Activated naive CD4-positive, alpha-beta T cell treated with anti-CD3 and anti-CD28 coated beads for 36 hours (primary cell): ENCODE measurements at regions not wholly inside any gene's neighbourhood (a gene's known extent, or its start where the extent isn't known, plus 50 kb on each side); places are given as distances from the start of the nearest gene placed in this dataset.
"Not testable (repeated sequence)": the region's sequence is repeated elsewhere in the genome, so short reads cannot be mapped to it uniquely, and the experiment has no call there.

ENCODE experiments used
- CTCF ChIA-PET: fragments of 350-600 bp; sonication (Branson Sonifier 250); formaldehyde crosslinking; loops from one replicate; lab custom pipeline; 2021; ENCODE audit warnings: antibody characterized with exemption; lab: Charles Lee
- DNase-seq: peaks from one replicate; pipeline ENCODE4 v3.0.0-alpha.2; 2020
- H3K27ac Mint-ChIP-seq: one replicate; pipeline ENCODE4 v1.8.0; 2021; ENCODE audit warnings: mild to moderate bottlenecking, mixed read lengths
- H3K27me3 Mint-ChIP-seq: one replicate; pipeline ENCODE4 v1.8.0; 2021; ENCODE audit warnings: low read depth, mixed read lengths
- H3K36me3 Mint-ChIP-seq: one replicate; pipeline ENCODE4 v1.8.0; 2021; ENCODE audit warnings: low read depth, mixed read lengths
- H3K4me1 Mint-ChIP-seq: one replicate; pipeline ENCODE4 v1.8.0; 2021; ENCODE audit warnings: low read depth, mixed read lengths
- H3K4me3 Mint-ChIP-seq: one replicate; pipeline ENCODE4 v1.8.0; 2021; ENCODE audit warnings: mild to moderate bottlenecking, moderate library complexity, mixed read lengths
- H3K9me3 Mint-ChIP-seq: one replicate; pipeline ENCODE4 v1.8.0; 2021; ENCODE audit warnings: mixed read lengths
- intact Hi-C: fragments of 100-400 bp; cut with micrococcal nuclease; formaldehyde crosslinking; loops from one replicate; pipeline ENCODE4 v1.15.1; 2023

DNA sequence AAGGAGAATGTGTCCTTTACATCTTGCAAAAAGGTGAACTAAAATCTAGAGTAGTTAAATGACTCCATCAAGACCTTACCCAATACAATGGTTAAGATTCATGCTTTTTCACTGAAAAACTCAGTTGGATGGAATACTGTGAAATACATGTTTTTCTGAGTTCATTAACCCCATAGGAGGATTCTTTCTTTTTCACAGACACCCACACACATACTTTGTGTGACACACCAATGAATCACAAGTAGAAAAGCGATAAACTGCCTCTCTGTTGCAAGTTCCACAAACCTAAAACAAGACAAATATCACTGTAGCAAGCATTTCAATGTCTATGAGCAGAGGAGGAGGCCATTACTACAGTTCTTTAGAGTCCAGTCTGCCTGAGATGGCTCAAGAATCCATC lies 258.8 kb upstream of the CDH5 start:
- H3K4me1 Mint-ChIP-seq = no peaks in the 10 kb centered on the region
- H3K27ac Mint-ChIP-seq = no peak overlapping the region
- CTCF ChIA-PET = no interaction called here
- intact Hi-C loops = no loop called here
- H3K9me3 Mint-ChIP-seq = no peaks in the 10 kb centered on the region
- H3K4me3 Mint-ChIP-seq = no peak overlapping the region
- H3K36me3 Mint-ChIP-seq = no peaks in the 10 kb centered on the region
- no peaks in the 10 kb centered on the region for H3K27me3 Mint-ChIP-seq
- DNase-seq = no peak

DNA sequence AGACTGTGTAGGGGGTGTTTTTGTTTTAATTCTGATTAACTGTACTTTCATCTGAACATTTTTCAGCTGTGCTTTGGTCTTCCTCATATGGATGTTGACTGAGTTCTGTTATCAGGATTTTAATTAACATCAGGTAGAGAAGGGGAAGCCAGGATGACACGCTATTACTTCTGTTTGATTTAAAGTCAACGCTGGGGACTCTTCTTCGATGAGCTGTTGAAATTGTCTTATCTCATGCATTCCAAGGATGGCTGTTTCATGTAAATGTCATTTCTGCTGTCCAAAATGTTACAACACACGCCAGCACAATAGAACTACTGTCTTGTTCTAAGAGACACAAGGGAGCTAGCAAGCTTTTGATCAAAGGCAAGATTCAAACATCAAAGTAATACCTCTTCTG lies 263.3 kb upstream of the CDH5 start:
- intact Hi-C loops = no loop called here
- no peak overlapping the region for H3K4me3 Mint-ChIP-seq
- no peaks in the 10 kb centered on the region for H3K27me3 Mint-ChIP-seq
- no peaks in the 10 kb centered on the region for H3K9me3 Mint-ChIP-seq
- no peak overlapping the region for H3K27ac Mint-ChIP-seq
- no peaks in the 10 kb centered on the region for H3K4me1 Mint-ChIP-seq
- H3K36me3 Mint-ChIP-seq = no peaks in the 10 kb centered on the region
- CTCF ChIA-PET = no interaction called here
- no peak for DNase-seq

DNA sequence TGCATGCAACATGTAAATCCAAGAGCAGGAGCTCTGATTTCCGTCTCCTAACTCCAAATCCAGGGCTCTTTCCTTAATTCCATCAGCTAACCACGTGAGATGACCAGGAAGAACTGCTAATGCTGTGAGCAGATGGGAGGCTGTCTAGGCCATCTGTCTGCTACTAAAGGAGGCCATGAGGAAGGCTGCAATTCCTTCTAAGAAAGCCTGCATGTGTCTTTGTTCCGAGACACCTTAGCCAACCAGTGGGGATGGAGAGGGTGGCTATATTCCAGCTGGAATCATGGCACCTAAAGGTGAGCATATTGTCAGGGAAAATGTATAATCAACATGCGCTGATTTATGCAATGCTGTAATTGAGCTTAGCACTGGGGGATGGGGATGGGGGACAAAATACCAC lies 267.2 kb upstream of the CDH5 start:
- intact Hi-C loops = no loop called here
- no peaks in the 10 kb centered on the region for H3K36me3 Mint-ChIP-seq
- CTCF ChIA-PET = no interaction called here
- no peaks in the 10 kb centered on the region for H3K4me1 Mint-ChIP-seq
- H3K9me3 Mint-ChIP-seq = no peaks in the 10 kb centered on the region
- no peak overlapping the region for H3K27ac Mint-ChIP-seq
- DNase-seq = no peak
- no peak overlapping the region for H3K4me3 Mint-ChIP-seq
- H3K27me3 Mint-ChIP-seq = peaks cover 11% of the 10 kb centered on the region

DNA sequence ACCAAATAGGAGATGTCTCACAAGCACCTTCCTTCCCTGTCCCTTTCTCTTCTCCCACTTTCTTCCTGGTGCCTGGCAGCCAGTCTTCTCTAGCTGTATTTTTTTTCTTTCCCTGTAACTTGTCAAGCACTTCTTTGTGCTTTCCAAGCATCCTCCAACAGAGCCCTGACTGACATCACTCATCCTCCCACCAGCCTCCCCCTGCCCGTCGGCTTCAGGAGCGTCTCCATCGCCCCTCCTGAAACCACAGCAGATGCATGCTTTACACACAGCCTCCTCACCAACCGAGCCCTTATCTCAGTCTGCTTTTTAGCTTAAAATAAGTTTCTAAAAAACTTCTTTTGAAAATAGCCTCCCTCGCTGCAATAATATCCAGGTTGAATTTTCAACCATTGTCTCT lies 268.7 kb upstream of the CDH5 start:
- Mint-ChIP-seq H3K4me1 (no peaks in the 10 kb centered on the region), H3K27me3 (peaks cover 11% of the 10 kb centered on the region), H3K4me3 (no peak overlapping the region), H3K9me3 (no peaks in the 10 kb centered on the region), H3K27ac (no peak overlapping the region), H3K36me3 (no peaks in the 10 kb centered on the region)
- no peak for DNase-seq
- CTCF ChIA-PET = no interaction called here
- intact Hi-C loops = no loop called here

DNA sequence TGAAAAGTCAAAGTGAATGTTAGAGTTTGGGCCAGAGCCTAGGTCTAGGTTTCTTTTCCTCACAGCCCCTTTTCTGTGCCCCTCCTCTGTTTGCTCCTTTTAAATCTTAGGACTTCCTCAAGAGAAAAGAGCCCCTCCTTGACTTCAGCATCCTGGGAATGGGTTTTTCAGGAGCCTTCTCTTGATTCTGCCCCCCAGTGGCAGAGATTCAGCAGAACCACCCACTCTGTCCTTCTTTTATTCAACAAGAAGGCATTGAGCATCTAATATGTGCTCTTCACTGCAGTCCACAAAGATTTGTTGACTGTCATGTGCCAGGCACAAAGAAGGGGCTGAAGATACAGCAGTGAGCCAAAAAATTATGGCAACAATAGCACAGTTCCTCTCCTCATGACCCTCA lies 270.8 kb upstream of the CDH5 start:
- no peaks in the 10 kb centered on the region for H3K36me3 Mint-ChIP-seq

DNA sequence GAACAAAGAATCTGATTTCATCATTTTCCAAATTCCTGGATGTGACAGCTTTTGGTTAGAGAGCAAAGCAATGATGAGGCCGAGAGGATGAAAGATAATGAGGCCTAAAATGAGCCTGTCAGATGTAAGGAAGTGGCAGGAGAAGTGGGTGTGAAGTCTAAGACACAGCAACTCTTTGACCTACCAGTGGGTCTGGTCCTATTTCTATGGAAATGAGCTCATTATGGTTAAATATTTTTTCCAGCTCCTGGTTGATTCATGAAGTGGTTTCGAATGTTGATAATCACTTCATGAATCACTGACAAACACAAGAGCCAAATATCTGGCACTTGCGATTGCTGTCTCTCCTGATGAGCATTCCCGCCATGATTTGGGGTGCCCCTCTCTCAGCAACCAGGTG lies 273.3 kb upstream of the CDH5 start:
- CTCF ChIA-PET = no interaction called here
- Mint-ChIP-seq H3K27ac (no peak overlapping the region), H3K36me3 (no peaks in the 10 kb centered on the region), H3K4me3 (no peak overlapping the region), H3K4me1 (no peaks in the 10 kb centered on the region), H3K27me3 (peaks cover 11% of the 10 kb centered on the region), H3K9me3 (no peaks in the 10 kb centered on the region)
- intact Hi-C loops = no loop called here
- no peak for DNase-seq

More for the DNA sequence above, 270.8 kb upstream of the CDH5 start:
- H3K9me3 Mint-ChIP-seq = no peaks in the 10 kb centered on the region
- intact Hi-C loops = no loop called here
- no peaks in the 10 kb centered on the region for H3K4me1 Mint-ChIP-seq
- peaks cover 11% of the 10 kb centered on the region for H3K27me3 Mint-ChIP-seq
- CTCF ChIA-PET = no interaction called here
- no peak overlapping the region for H3K27ac Mint-ChIP-seq
- no peak for DNase-seq
- H3K4me3 Mint-ChIP-seq = no peak overlapping the region

DNA sequence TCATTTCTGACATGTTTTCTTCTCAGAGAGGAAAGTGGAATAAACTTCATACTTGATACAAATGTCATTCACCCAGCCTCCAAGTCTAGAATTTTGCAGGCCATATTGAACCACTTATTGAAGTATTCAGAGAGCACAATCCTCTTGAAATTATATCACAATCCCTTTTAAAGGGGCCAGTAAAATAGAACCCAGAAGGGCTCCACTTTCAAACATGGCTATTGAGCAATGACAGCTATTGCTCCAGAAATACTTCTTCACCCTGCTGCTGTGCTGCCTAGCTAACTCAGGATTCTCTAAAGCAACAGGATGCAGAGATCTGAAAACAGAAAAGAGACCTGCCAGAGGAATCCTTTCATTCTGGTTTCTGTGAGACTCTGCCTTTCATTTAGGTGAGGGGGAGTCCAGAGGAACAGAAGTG lies 275.0 kb upstream of the CDH5 start:
- H3K27ac Mint-ChIP-seq = no peak overlapping the region
- no peaks in the 10 kb centered on the region for H3K36me3 Mint-ChIP-seq
- H3K9me3 Mint-ChIP-seq = no peaks in the 10 kb centered on the region
- peaks cover 2% of the 10 kb centered on the region for H3K27me3 Mint-ChIP-seq
- intact Hi-C loops = no loop called here
- DNase-seq = no peak
- no peak overlapping the region for H3K4me3 Mint-ChIP-seq
- no peaks in the 10 kb centered on the region for H3K4me1 Mint-ChIP-seq
- CTCF ChIA-PET = no interaction called here

DNA sequence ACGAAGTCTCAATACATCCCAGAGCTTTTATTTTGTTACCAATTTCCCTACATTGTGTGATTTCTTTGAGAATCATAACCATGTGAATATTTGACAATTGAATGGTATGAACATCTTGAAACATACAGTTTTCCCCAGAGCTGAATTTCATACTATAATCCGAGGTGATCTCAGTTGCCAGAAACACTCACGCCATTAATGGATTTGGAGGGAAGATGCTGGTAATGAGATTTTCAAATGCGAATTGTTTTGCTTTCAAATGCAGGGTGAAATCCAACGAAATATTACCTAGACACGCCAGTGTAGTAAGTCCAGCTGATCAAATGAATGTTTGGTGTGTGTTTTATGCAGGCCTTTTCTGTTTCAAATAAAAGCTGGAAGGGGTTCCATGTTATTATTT lies 277.8 kb upstream of the CDH5 start:
- no peak overlapping the region for H3K4me3 Mint-ChIP-seq
- H3K9me3 Mint-ChIP-seq = no peaks in the 10 kb centered on the region
- no peaks in the 10 kb centered on the region for H3K36me3 Mint-ChIP-seq
- H3K4me1 Mint-ChIP-seq = no peaks in the 10 kb centered on the region
- no peak overlapping the region for H3K27ac Mint-ChIP-seq
- DNase-seq = no peak
- no peaks in the 10 kb centered on the region for H3K27me3 Mint-ChIP-seq
- intact Hi-C loops = no loop called here
- CTCF ChIA-PET = no interaction called here

DNA sequence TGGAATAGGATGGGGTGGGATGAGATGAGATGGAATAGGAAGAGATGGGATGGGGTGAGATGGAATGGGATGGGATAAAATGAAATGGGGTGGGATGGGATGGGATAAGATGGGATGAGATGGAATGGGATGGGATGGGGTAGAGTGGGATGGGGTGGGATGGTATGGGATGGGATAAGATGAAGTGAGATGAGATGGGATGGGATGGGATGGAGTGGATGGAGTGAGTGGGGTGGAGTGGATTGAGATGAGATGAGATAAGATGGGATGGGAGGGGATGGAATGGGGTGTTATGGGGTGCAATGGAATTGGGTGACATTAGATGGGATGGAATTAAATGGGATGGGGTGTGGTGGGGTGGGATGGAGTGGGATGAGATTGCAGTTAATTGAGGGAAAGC lies 279.2 kb upstream of the CDH5 start:
- CTCF ChIA-PET = no interaction called here
- H3K27me3 Mint-ChIP-seq = no peaks in the 10 kb centered on the region
- no peaks in the 10 kb centered on the region for H3K4me1 Mint-ChIP-seq
- no peaks in the 10 kb centered on the region for H3K9me3 Mint-ChIP-seq
- intact Hi-C loops = no loop called here
- H3K36me3 Mint-ChIP-seq = no peaks in the 10 kb centered on the region
- H3K27ac Mint-ChIP-seq = no peak overlapping the region
- H3K4me3 Mint-ChIP-seq = no peak overlapping the region
- DNase-seq = no peak

DNA sequence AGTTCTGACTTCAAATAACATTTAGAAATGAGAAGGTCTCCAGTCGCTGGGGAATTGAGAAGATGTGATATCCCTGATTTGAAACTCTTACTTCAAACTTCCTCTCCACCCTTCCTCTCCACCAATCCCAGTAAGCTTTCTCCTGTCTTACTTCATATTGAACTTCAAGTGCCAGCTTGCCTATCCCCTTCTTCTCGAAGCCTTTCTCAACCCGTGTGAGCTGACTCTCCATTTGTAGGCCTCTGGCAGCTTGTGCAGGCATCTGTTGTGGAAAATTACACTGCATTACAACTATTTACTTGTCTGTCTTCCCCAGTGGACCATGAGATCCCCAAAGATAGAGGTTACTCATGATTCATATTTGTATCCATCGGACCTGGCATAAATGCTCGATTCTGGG lies 280.8 kb upstream of the CDH5 start:
- intact Hi-C loops = no loop called here
- DNase-seq = no peak
- H3K36me3 Mint-ChIP-seq = no peaks in the 10 kb centered on the region
- no peak overlapping the region for H3K4me3 Mint-ChIP-seq
- H3K27me3 Mint-ChIP-seq = no peaks in the 10 kb centered on the region
- H3K9me3 Mint-ChIP-seq = no peaks in the 10 kb centered on the region
- H3K27ac Mint-ChIP-seq = no peak overlapping the region
- no peaks in the 10 kb centered on the region for H3K4me1 Mint-ChIP-seq
- CTCF ChIA-PET = no interaction called here

DNA sequence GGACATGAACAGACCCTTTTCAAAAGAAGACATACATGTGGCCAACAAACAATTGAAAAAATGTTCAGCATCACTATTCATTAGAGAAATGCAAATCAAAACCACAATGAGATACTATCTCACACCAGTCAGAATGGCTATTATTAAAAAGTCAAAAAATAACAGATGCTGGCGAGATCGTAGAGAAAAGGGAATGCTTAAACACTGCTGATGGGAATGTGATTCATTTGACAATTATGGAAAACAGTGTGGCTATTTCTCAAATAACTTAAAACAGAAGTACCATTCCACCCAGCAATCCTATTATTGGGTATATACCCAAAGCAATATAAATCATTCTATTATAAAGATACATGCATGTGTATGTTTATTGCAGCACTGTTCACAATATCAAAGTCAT lies 281.8 kb upstream of the CDH5 start:
- intact Hi-C loops, DNase-seq, H3K4me1 Mint-ChIP-seq, H3K27ac Mint-ChIP-seq, H3K36me3 Mint-ChIP-seq, H3K9me3 Mint-ChIP-seq, H3K27me3 Mint-ChIP-seq, CTCF ChIA-PET, H3K4me3 Mint-ChIP-seq: not testable (repeated sequence)

DNA sequence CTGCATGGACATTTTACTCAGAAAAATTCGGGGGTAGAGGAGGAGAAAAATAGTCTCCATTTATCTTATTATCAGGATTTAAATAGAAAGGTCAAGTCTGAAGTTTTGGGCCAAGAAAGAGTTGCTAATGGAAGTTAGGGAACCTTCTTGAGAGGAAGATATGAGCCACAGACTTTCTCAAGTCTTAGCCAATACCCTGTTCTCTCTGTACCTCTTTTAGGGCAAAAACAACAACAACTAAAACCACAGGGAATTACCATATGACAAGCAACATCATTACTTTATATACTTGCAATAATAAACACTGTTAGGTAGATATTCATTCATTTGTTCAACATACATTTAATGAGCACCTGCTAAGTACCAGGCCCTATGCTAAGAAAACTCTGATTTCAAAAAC lies 282.2 kb upstream of the CDH5 start:
- Mint-ChIP-seq H3K27me3 (no peaks in the 10 kb centered on the region), H3K4me3 (no peak overlapping the region), H3K9me3 (no peaks in the 10 kb centered on the region), H3K4me1 (no peaks in the 10 kb centered on the region), H3K36me3 (no peaks in the 10 kb centered on the region), H3K27ac (no peak overlapping the region)
- intact Hi-C loops = no loop called here
- DNase-seq = no peak
- CTCF ChIA-PET = no interaction called here

DNA sequence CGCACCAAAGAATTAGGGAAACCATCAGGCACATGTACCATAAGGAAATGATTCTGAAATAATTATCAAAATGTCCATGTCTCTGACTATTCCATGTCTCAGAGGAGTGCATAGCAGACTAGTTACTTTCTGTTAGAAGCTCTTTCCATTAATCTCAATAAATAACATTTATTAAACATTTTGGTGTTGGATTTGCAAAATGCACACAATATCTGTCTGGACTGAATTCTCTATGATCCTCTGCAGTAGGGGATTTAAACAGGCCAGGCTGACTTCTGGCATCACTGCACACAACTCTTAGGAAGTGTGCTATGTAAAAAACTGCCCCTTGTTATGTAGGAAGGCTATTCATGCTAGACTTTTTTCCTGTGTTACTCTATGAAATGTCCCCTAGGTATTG lies 283.3 kb upstream of the CDH5 start:
- no peaks in the 10 kb centered on the region for H3K36me3 Mint-ChIP-seq
- no peak for DNase-seq
- H3K9me3 Mint-ChIP-seq = peaks cover 3% of the 10 kb centered on the region
- H3K4me1 Mint-ChIP-seq = no peaks in the 10 kb centered on the region
- intact Hi-C loops = no loop called here
- CTCF ChIA-PET = no interaction called here
- no peak overlapping the region for H3K4me3 Mint-ChIP-seq
- H3K27me3 Mint-ChIP-seq = peaks cover 2% of the 10 kb centered on the region
- H3K27ac Mint-ChIP-seq = no peak overlapping the region

DNA sequence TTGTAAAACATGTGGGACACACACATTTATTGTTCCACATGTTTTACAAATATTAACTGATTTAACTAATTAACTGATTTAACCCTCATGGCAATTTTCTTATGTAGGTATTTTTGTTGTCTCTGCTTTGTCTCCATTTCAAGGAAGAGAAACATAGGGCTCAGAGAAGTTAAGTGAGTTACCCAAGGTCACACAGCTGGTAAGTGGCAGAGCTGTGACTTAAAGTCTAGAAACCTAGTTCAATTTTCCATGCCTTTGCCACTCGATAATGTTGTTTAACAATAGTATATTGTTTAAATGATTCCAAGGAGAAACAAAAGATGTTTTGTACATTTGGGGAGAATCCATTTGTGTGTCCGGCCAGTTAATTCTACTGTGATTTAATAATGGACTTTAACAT lies 284.1 kb upstream of the CDH5 start:
- Mint-ChIP-seq H3K4me1 (no peaks in the 10 kb centered on the region), H3K9me3 (peaks cover 3% of the 10 kb centered on the region), H3K36me3 (no peaks in the 10 kb centered on the region), H3K4me3 (no peak overlapping the region), H3K27ac (no peak overlapping the region), H3K27me3 (peaks cover 2% of the 10 kb centered on the region)
- CTCF ChIA-PET = interaction anchor here (0.7 kb wide), 1 partner anchor 183 kb away, joined by 3 read pairs; no protein-coding TSS in a partner anchor
- DNase-seq = no peak
- intact Hi-C loops = no loop called here
